Lower lobe of right lung (tissue), 2 donors: ENCODE measurements at regions not wholly inside any gene's neighbourhood (a gene's known extent, or its start where the extent isn't known, plus 50 kb on each side); places are given as distances from the start of the nearest gene placed in this dataset.

Source experiments
- ATAC-seq, 2 donors: fragments of 200-7000 bp; cut with Tn5 transposase; one replicate each; pipeline ENCODE4 v1.9.1; 2020 to 2022; ENCODE audit warnings: mild to moderate bottlenecking in 2 of 2, moderate library complexity in 2 of 2
- DNase-seq: peaks from one replicate; pipeline ENCODE4 v3.0.0-alpha.2; 2020
- H3K27ac ChIP-seq: fragments of 200-600 bp; one replicate; pipeline ENCODE4 v1.8.0; 2022
- H3K27me3 ChIP-seq: fragments of 200-600 bp; one replicate; pipeline ENCODE4 v1.8.0; 2022; ENCODE audit warnings: low read depth
- H3K36me3 ChIP-seq: fragments of 200-600 bp; one replicate; pipeline ENCODE4 v1.8.0; 2022; ENCODE audit warnings: mild to moderate bottlenecking
- H3K4me1 ChIP-seq: fragments of 200-600 bp; one replicate; pipeline ENCODE4 v1.8.0; 2022
- H3K4me3 ChIP-seq: fragments of 200-600 bp; one replicate; pipeline ENCODE4 v1.8.0; 2022; ENCODE audit warnings: mild to moderate bottlenecking
- H3K9me3 ChIP-seq: fragments of 200-600 bp; one replicate; pipeline ENCODE4 v1.8.0; 2022
- intact Hi-C: fragments of 100-400 bp; cut with DNase I; formaldehyde crosslinking; loops from one replicate; pipeline ENCODE4 v1.11.0; 2022
- TF ChIP-seq, protein P1 (sequence below): fragments of 200-600 bp; IDR thresholded peaks from one replicate; pipeline ENCODE4 v1.8.0; 2022; ENCODE audit warnings: antibody characterized with exemption, mild to moderate bottlenecking
- donor health status: DM: no; HTN: yes; CAD: no; lungs with severe emphysema.

DNA sequence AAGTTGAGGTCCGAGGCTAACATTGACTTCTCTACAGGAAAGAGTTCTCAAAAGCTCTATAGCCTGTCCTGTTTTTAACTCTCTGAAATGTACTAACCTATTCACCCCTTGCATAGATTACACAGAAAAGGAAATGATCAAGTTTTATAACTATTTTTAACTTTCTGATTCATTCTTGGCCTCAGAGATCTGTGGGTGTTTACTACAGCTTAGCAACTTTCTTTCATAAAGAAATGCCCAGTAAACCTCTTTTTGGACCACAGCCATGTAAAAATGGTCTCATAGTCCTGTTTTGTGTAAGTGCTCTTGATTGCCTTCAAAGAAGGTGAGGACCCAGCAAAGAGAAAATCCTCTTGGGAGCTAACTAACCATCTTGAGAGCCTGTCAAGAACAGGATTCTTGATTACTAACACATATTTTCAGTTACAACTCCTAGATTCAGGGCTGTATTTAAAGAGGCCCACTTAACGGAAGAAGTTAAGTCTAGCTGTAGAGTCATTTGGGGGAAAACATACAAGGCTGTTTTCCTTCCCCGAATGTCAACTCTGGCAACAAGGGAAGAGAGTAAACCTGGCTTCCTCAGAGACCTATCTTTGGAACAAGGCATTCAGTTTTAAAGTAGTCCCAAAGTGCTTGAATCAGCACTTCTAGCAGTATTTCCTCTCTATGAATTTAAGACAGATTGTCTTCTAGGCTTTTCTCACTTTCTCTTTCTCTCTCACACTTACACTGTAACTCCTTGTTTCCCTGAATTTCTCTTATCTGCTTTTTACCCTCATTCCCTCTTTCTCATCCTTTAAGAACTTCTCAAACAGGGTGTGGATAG, 78.2 kb downstream of the IL21 start:
- intact Hi-C loops, result no loop called here
- ATAC-seq, result no peak
- no peak overlapping the region for H3K4me3 ChIP-seq
- H3K36me3 ChIP-seq, result no peaks in the 10 kb centered on the region
- H3K9me3 ChIP-seq, result no peaks in the 10 kb centered on the region
- no peaks in the 10 kb centered on the region for H3K4me1 ChIP-seq
- no peak for DNase-seq
- H3K27me3 ChIP-seq, result no peaks in the 10 kb centered on the region
- no peak overlapping the region for H3K27ac ChIP-seq
- TF ChIP-seq, protein P1, sequence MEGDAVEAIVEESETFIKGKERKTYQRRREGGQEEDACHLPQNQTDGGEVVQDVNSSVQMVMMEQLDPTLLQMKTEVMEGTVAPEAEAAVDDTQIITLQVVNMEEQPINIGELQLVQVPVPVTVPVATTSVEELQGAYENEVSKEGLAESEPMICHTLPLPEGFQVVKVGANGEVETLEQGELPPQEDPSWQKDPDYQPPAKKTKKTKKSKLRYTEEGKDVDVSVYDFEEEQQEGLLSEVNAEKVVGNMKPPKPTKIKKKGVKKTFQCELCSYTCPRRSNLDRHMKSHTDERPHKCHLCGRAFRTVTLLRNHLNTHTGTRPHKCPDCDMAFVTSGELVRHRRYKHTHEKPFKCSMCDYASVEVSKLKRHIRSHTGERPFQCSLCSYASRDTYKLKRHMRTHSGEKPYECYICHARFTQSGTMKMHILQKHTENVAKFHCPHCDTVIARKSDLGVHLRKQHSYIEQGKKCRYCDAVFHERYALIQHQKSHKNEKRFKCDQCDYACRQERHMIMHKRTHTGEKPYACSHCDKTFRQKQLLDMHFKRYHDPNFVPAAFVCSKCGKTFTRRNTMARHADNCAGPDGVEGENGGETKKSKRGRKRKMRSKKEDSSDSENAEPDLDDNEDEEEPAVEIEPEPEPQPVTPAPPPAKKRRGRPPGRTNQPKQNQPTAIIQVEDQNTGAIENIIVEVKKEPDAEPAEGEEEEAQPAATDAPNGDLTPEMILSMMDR, result no peak

GRCh38 chr4:122541996-122542395, 78.9 kb downstream of the IL21 start:
- ATAC-seq (peak in 1 of 2 donors; percentile 15), DNase-seq (no peak)
- H3K36me3 ChIP-seq, result no peaks in the 10 kb centered on the region
- intact Hi-C loops, result no loop called here
- TF ChIP-seq, protein P1, result no peak
- H3K4me3 ChIP-seq, result no peak overlapping the region
- no peaks in the 10 kb centered on the region for H3K27me3 ChIP-seq
- no peaks in the 10 kb centered on the region for H3K4me1 ChIP-seq
- no peak overlapping the region for H3K27ac ChIP-seq
- no peaks in the 10 kb centered on the region for H3K9me3 ChIP-seq

- no peak overlapping the region for H3K4me3 ChIP-seq
These were observed 80.0 kb downstream of the IL21 start for GRCh38 chr4:122540838-122541237.

GRCh38 chr4:122539861-122540465, 80.9 kb downstream of the IL21 start:
- H3K4me1 ChIP-seq, result no peaks in the 10 kb centered on the region
- H3K36me3 ChIP-seq, result no peaks in the 10 kb centered on the region

More at GRCh38 chr4:122540838-122541237, 80.0 kb downstream of the IL21 start:
- H3K36me3 ChIP-seq, result no peaks in the 10 kb centered on the region
- no peaks in the 10 kb centered on the region for H3K9me3 ChIP-seq
- H3K27ac ChIP-seq, result no peak overlapping the region
- no peaks in the 10 kb centered on the region for H3K27me3 ChIP-seq
- TF ChIP-seq, protein P1, result no peak
- H3K4me1 ChIP-seq, result no peaks in the 10 kb centered on the region
- DNase-seq (no peak), ATAC-seq (peak in 1 of 2 donors; percentile 25)
- intact Hi-C loops, result no loop called here

GRCh38 chr4:122537388-122538135, 81.0 kb upstream of the IL2 start:
- no peaks in the 10 kb centered on the region for H3K36me3 ChIP-seq
- DNase-seq, result no peak
- no peak overlapping the region for H3K27ac ChIP-seq
- H3K27me3 ChIP-seq, result no peaks in the 10 kb centered on the region
- TF ChIP-seq, protein P1, result no peak
- H3K4me3 ChIP-seq, result no peak overlapping the region
- intact Hi-C loops, result no loop called here
- no peaks in the 10 kb centered on the region for H3K4me1 ChIP-seq
- H3K9me3 ChIP-seq, result no peaks in the 10 kb centered on the region
- no peak for ATAC-seq

More at GRCh38 chr4:122539861-122540465, 80.9 kb downstream of the IL21 start:
- no peak for ATAC-seq
- no peak overlapping the region for H3K4me3 ChIP-seq
- H3K27ac ChIP-seq, result no peak overlapping the region
- intact Hi-C loops, result no loop called here
- TF ChIP-seq, protein P1, result no peak
- no peaks in the 10 kb centered on the region for H3K9me3 ChIP-seq
- H3K27me3 ChIP-seq, result no peaks in the 10 kb centered on the region
- no peak for DNase-seq
